ENCODE measurements at regions not wholly inside any gene's neighbourhood (a gene's known extent, or its start where the extent isn't known, plus 50 kb on each side); places are given as distances from the start of the nearest gene placed in this dataset.
"Not testable (repeated sequence)": the region's sequence is repeated elsewhere in the genome, so short reads cannot be mapped to it uniquely, and the experiment has no call there.

DNA sequence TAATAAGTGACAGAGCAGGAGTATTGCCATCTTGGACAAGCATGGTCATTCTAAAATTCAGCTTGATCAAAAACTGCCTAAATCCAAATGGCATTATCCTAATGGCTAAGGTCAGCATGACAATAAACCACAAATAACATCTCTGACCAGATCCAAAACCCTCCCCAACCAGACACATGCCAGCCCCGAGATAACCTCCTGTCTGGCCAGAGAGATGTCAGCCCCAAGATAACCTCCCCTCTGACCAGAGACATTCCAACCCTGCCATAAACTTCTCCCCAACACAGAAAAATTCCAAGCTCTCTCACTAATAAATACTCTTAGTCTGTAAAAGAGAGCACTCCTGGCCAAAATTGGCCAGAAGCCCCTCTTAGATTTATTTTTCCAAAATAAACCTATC lies 470.5 kb upstream of the UBE2E2 start:
- H3K4me3 ChIP-seq (ENCODE audit: low read depth, low read length) = no peak overlapping the region
- in situ Hi-C loops (cut with HindIII; ENCODE audit: low sequenced_read_pairs) = no loop called here
- TF ChIP-seq, protein P1, sequence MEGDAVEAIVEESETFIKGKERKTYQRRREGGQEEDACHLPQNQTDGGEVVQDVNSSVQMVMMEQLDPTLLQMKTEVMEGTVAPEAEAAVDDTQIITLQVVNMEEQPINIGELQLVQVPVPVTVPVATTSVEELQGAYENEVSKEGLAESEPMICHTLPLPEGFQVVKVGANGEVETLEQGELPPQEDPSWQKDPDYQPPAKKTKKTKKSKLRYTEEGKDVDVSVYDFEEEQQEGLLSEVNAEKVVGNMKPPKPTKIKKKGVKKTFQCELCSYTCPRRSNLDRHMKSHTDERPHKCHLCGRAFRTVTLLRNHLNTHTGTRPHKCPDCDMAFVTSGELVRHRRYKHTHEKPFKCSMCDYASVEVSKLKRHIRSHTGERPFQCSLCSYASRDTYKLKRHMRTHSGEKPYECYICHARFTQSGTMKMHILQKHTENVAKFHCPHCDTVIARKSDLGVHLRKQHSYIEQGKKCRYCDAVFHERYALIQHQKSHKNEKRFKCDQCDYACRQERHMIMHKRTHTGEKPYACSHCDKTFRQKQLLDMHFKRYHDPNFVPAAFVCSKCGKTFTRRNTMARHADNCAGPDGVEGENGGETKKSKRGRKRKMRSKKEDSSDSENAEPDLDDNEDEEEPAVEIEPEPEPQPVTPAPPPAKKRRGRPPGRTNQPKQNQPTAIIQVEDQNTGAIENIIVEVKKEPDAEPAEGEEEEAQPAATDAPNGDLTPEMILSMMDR (IDR thresholded peaks at IDR 0.05; ENCODE audit: low read depth, low read length) = no peak
- no peak for DNase-seq (ENCODE audit: low read depth, low spot score)

DNA sequence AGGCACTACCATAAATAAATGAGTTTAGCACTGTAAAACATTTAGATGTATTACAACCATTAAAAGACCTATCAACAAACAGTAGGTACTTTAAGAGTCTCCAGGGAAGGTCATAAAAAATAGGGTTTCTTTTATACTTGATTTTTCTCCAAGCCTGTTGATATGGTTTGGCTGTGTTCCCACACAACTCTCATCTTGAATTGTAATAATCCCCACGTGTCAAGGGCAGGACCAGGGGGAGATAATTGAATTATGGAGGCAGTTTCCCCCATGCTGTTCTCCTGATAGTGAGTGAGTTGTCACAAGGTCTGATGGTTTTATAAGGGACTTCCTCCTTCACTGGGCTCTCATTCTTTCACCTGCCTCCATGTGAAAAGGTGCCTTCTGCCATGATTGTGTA lies 468.9 kb upstream of the UBE2E2 start:
- DNase-seq (ENCODE audit: low read depth, low spot score) = no peak
- TF ChIP-seq, protein P1 (IDR thresholded peaks at IDR 0.05; ENCODE audit: low read depth, low read length) = no peak
- in situ Hi-C loops (cut with HindIII; ENCODE audit: low sequenced_read_pairs) = no loop called here
- no peak overlapping the region for H3K4me3 ChIP-seq (ENCODE audit: low read depth, low read length)

DNA sequence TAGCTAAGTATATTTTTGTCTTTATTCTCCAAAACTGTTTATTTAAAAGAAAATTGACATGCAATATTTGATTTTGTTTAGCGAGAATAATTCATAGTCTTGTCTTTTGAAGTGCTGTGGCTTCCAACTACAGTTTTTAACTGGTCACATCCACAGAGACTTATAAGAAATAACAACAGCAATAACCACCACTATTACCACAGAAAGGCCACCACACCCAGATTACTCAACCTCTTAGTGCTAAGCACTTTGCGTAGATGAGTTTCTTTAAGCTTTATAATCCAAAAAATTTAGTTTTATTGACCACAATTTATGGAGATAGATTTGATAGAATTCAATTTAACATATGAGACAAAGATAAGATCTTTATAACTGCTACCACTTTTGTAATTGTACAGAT lies 468.4 kb upstream of the UBE2E2 start:
- no peak for DNase-seq (ENCODE audit: low read depth, low spot score)

DNA sequence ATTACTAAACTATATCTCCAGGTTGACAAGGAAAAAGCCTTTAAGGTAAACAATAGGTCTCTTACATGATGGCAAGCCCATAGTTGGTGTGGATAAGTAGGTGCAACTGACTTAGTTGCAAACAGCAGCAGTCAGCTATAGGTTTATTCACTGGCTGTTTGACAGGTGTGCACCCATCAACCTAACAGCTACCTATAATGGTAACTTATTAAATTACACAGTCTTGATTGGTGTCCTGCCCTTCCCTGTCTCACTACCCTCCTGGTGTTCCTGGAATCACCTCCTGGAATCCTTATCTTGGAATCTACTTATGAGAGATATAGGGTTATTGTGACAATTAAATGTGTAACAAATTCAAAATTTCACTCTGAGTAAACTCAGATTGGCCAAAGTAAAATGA lies 467.8 kb upstream of the UBE2E2 start:
- in situ Hi-C loops (cut with HindIII; ENCODE audit: low sequenced_read_pairs) = no loop called here
- DNase-seq (ENCODE audit: low read depth, low spot score) = no peak
- TF ChIP-seq, protein P1 (IDR thresholded peaks at IDR 0.05; ENCODE audit: low read depth, low read length) = no peak
- no peak overlapping the region for H3K4me3 ChIP-seq (ENCODE audit: low read depth, low read length)

More for the DNA sequence above, 468.4 kb upstream of the UBE2E2 start:
- no peak overlapping the region for H3K4me3 ChIP-seq (ENCODE audit: low read depth, low read length)
- TF ChIP-seq, protein P1 (IDR thresholded peaks at IDR 0.05; ENCODE audit: low read depth, low read length) = no peak
- in situ Hi-C loops (cut with HindIII; ENCODE audit: low sequenced_read_pairs) = no loop called here

DNA sequence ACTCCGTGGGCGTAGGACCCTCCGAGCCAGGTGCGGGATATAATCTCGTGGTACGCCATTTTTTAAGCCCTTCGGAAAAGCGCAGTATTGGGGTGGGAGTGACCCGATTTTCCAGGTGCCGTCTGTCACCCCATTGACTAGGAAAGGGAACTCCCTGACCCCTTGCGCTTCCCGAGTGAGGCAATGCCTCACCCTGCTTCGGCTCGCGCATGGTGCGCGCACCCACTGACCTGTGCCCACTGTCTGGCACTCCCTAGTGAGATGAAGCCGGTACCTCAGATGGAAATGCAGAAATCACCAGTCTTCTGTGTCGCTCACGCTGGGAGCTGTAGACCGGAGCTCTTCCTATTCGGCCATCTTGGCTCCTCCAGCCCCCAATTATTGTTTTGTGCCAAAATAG lies 459.7 kb upstream of the UBE2E2 start:
- DNase-seq (ENCODE audit: low read depth, low spot score); in situ Hi-C loops (cut with HindIII; ENCODE audit: low sequenced_read_pairs); H3K4me3 ChIP-seq (ENCODE audit: low read depth, low read length): not testable (repeated sequence)

DNA sequence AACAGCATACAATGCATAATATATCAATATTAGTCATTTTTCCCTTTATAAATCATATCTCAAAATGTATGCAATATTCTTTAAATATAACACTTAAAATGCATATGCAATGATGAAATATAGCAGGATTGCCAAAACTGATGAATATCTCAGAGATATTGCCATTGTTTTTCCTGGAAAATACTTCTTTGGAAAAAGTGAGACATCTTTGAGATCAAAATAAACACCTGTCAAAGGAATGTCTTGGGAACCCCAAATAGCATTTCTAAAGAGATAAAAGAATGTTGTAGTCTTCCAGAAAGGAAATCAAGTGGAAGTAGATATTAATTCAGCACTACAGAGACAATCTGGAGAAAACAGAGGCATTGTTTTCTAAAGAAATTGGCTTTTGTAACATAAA lies 457.8 kb upstream of the UBE2E2 start:
- H3K4me3 ChIP-seq (ENCODE audit: low read depth, low read length) = no peak overlapping the region
- in situ Hi-C loops (cut with HindIII; ENCODE audit: low sequenced_read_pairs) = no loop called here
- TF ChIP-seq, protein P1 (IDR thresholded peaks at IDR 0.05; ENCODE audit: low read depth, low read length) = no peak
- no peak for DNase-seq (ENCODE audit: low read depth, low spot score)

DNA sequence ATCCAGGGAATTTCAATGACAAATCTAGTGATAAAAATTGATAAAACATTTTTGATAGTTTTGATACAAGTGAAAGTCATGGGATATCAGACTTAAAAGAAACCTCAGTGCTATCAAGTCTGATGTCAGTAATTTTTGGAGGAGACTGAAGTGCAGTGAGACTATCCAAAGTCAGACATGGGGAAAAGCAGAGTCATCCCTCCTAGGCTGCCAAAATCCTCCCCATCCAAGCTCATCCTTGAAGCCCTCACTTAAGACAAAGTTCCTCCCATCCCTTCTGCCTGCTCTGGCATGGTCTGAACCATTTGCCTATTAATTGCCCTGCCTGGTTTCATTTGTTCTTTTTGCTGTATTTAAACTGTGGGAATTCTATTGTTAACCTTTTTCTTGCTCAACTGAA lies 456.9 kb upstream of the UBE2E2 start:
- H3K4me3 ChIP-seq (ENCODE audit: low read depth, low read length) = no peak overlapping the region
- in situ Hi-C loops (cut with HindIII; ENCODE audit: low sequenced_read_pairs) = no loop called here
- no peak for DNase-seq (ENCODE audit: low read depth, low spot score)
- TF ChIP-seq, protein P1 (IDR thresholded peaks at IDR 0.05; ENCODE audit: low read depth, low read length) = no peak

Data from astrocyte of the spinal cord (primary cell).